ENCODE measurements at regions not wholly inside any gene's neighbourhood (a gene's known extent, or its start where the extent isn't known, plus 50 kb on each side); places are given as distances from the start of the nearest gene placed in this dataset.
"Not testable (repeated sequence)": the region's sequence is repeated elsewhere in the genome, so short reads cannot be mapped to it uniquely, and the experiment has no call there.

- not testable (repeated sequence) for ATAC-seq (ENCODE audit: low read depth in 2 of 2); H3K4me1 Mint-ChIP-seq; H3K36me3 Mint-ChIP-seq; DNase-seq; H3K4me3 Mint-ChIP-seq; H3K27ac Mint-ChIP-seq; H3K9me3 Mint-ChIP-seq
- H3K27me3 Mint-ChIP-seq = peaks cover 9 to 32% (median 28%) of the 10 kb centered on the region in 3 donors
Observed at GRCh38 chr14:51598924-51599600, 52.6 kb upstream of the FRMD6 start.

DNA sequence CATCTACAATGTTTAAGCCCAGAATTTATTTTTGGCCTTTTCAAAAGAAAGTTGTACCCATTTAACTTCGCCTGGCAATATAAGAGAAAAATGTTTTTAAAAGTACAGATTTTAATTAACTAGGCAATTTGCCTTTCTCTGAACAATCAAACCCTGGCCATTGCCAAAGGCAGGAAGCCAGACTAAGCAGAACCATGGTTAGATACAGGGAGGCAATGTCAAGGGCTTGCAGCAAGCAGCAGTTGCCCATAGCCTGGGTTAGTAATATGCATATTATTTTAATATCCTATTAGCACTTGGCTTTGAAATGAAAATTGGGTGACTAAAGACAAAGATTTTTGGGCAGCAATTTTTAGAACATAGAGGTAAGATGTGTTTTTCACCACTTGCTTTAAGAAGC lies 51.1 kb upstream of the FRMD6 start:
- peaks cover 0 to 3% (median 0%) of the 10 kb centered on the region in 7 donors for H3K9me3 Mint-ChIP-seq
- ATAC-seq (ENCODE audit: low read depth in 2 of 2) = no peak
- H3K36me3 Mint-ChIP-seq = no peaks in the 10 kb centered on the region
- no peak overlapping the region for H3K4me3 Mint-ChIP-seq
- peaks cover 5 to 33% (median 26%) of the 10 kb centered on the region in 3 donors for H3K27me3 Mint-ChIP-seq
- H3K4me1 Mint-ChIP-seq = no peaks in the 10 kb centered on the region
- no peak overlapping the region for H3K27ac Mint-ChIP-seq
- no peak for DNase-seq

Data from naive B cell (primary cell).